Esophagus muscularis mucosa (tissue), 4 donors: ENCODE measurements at regions not wholly inside any gene's neighbourhood (a gene's known extent, or its start where the extent isn't known, plus 50 kb on each side); places are given as distances from the start of the nearest gene placed in this dataset.

Experiments used
- CTCF ChIP-seq, 3 experiments: fragments of 200-600 bp in 2 of 3; fragments of 450-650 bp in 1 of 3; sonication (generic) in 2 of 3; IDR thresholded peaks; one replicate each; pipeline ENCODE4 v1.5.1; 2017 to 2019; ENCODE audit warnings: antibody characterized with exemption in 3 of 3, mild to moderate bottlenecking in 2 of 3, moderate library complexity in 1 of 3
- EP300 ChIP-seq: sonication (generic); formaldehyde crosslinking; IDR thresholded peaks from one replicate; pipeline ENCODE4 v1.6.1; 2017; ENCODE audit warnings: antibody characterized with exemption
- POLR2A ChIP-seq: fragments of 450-650 bp; IDR thresholded peaks from one replicate; pipeline ENCODE4 v1.6.1; 2017; ENCODE audit warnings: antibody characterized with exemption, moderate library complexity, mild to moderate bottlenecking, low read depth
- POLR2AphosphoS5 ChIP-seq, 2 donors: sonication (generic); formaldehyde crosslinking; IDR thresholded peaks; one replicate each; pipeline ENCODE4 v1.6.1; 2017; ENCODE audit warnings: antibody characterized with exemption in 2 of 2

GRCh38 chr1:48164571-48164970, 57.9 kb upstream of the SLC5A9 start:
- no peak for TF ChIP-seq CTCF (IDR thresholded peaks at IDR 0.05)
- no peak for TF ChIP-seq EP300
- no peak for TF ChIP-seq POLR2A
- no peak for TF ChIP-seq POLR2AphosphoS5 (IDR thresholded peaks at IDR 0.05)
